Prostate gland (tissue), 2 donors: ENCODE measurements at regions not wholly inside any gene's neighbourhood (a gene's known extent, or its start where the extent isn't known, plus 50 kb on each side); places are given as distances from the start of the nearest gene placed in this dataset.

Experiments
- DNase-seq: peaks from one replicate; pipeline ENCODE4 v3.0.0-alpha.2; 2019; ENCODE audit warnings: low spot score
- H3K27ac ChIP-seq, 2 donors: fragments of 200-600 bp; sonication (generic); 2 replicates each; pipeline ENCODE4 v1.5.1; 2017 to 2019
- H3K27me3 ChIP-seq: fragments of 200-600 bp; sonication (generic); replicated peaks from 2 replicates; pipeline ENCODE4 v1.5.1; 2019; ENCODE audit not compliant: insufficient read depth
- H3K36me3 ChIP-seq, 2 donors: fragments of 200-600 bp; sonication (generic); 1 replicate in 1 of 2; 2 replicates in 1 of 2; pipeline versions ENCODE4 v1.5.1 to v1.8.1; 2017 to 2019
- H3K4me1 ChIP-seq: fragments of 200-600 bp; sonication (generic); replicated peaks from 2 replicates; pipeline ENCODE4 v1.5.1; 2019
- H3K4me3 ChIP-seq, 2 donors: fragments of 200-600 bp; sonication (generic); 2 replicates each; pipeline ENCODE4 v1.5.1; 2017 to 2019
- H3K9me3 ChIP-seq: fragments of 200-600 bp; sonication (generic); 2 replicates; pipeline ENCODE4 v1.5.1; 2017
- POLR2A ChIP-seq: fragments of 450-650 bp; IDR thresholded peaks from one replicate; pipeline ENCODE4 v1.6.1; 2016; ENCODE audit warnings: antibody characterized with exemption, mild to moderate bottlenecking
- POLR2AphosphoS5 ChIP-seq: sonication (generic); formaldehyde crosslinking; IDR thresholded peaks from one replicate; pipeline ENCODE4 v1.6.1; 2017; ENCODE audit warnings: antibody characterized with exemption
- WGBS: methylation state at CpG from one replicate; pipeline ENCODE4 v1.1.5; 2018; 5-methylcytosine and 5-hydroxymethylcytosine counted together
- intact Hi-C: fragments of 100-400 bp; cut with DNase I; formaldehyde crosslinking; loops from one replicate; pipeline ENCODE4 v1.14.2; 2022
- TF ChIP-seq, protein P1 (sequence below), 4 experiments: fragments of 200-600 bp in 2 of 4; fragments of 450-650 bp in 2 of 4; sonication (generic) in 2 of 4; IDR thresholded peaks; 1 replicate in 3 of 4; 2 replicates in 1 of 4; pipeline ENCODE4 v1.5.1; 2016 to 2019; ENCODE audit warnings: antibody characterized with exemption in 4 of 4, mild to moderate bottlenecking in 2 of 4, moderate library complexity in 2 of 4

GRCh38 chr6:14339172-14339571, 221.6 kb downstream of the CD83 start:
- H3K27ac ChIP-seq = no peak overlapping the region
- TF ChIP-seq POLR2A (no peak), POLR2AphosphoS5 (no peak)
- TF ChIP-seq, protein P1, sequence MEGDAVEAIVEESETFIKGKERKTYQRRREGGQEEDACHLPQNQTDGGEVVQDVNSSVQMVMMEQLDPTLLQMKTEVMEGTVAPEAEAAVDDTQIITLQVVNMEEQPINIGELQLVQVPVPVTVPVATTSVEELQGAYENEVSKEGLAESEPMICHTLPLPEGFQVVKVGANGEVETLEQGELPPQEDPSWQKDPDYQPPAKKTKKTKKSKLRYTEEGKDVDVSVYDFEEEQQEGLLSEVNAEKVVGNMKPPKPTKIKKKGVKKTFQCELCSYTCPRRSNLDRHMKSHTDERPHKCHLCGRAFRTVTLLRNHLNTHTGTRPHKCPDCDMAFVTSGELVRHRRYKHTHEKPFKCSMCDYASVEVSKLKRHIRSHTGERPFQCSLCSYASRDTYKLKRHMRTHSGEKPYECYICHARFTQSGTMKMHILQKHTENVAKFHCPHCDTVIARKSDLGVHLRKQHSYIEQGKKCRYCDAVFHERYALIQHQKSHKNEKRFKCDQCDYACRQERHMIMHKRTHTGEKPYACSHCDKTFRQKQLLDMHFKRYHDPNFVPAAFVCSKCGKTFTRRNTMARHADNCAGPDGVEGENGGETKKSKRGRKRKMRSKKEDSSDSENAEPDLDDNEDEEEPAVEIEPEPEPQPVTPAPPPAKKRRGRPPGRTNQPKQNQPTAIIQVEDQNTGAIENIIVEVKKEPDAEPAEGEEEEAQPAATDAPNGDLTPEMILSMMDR (IDR thresholded peaks at IDR 0.05) = no peak
- no peaks in the 10 kb centered on the region for H3K9me3 ChIP-seq
- no peak overlapping the region for H3K4me3 ChIP-seq
- intact Hi-C loops = no loop called here
- no peak for DNase-seq
- H3K27me3 ChIP-seq = no peaks in the 10 kb centered on the region
- 90% methylated on average over 1 of the region's 1 CpG for WGBS
- no peaks in the 10 kb centered on the region for H3K4me1 ChIP-seq
- H3K36me3 ChIP-seq = no peaks in the 10 kb centered on the region

GRCh38 chr6:14339711-14340584, 222.4 kb downstream of the CD83 start:
- intact Hi-C loops = no loop called here
- WGBS = 86% methylated on average over 4 of the region's 4 CpGs
- Histone ChIP-seq H3K27ac (no peak overlapping the region), H3K36me3 (no peaks in the 10 kb centered on the region), H3K27me3 (no peaks in the 10 kb centered on the region), H3K9me3 (no peaks in the 10 kb centered on the region), H3K4me1 (no peaks in the 10 kb centered on the region), H3K4me3 (no peak overlapping the region)
- no peak for DNase-seq
- TF ChIP-seq, protein P1 (IDR thresholded peaks at IDR 0.05) = no peak
- TF ChIP-seq POLR2AphosphoS5 (no peak), POLR2A (no peak)

GRCh38 chr6:14344486-14344885, 226.9 kb downstream of the CD83 start:
- no peak for DNase-seq
- Histone ChIP-seq H3K4me1 (no peaks in the 10 kb centered on the region), H3K27me3 (no peaks in the 10 kb centered on the region), H3K27ac (no peak overlapping the region), H3K4me3 (no peak overlapping the region), H3K9me3 (no peaks in the 10 kb centered on the region), H3K36me3 (no peaks in the 10 kb centered on the region)
- TF ChIP-seq, protein P1 (IDR thresholded peaks at IDR 0.05) = no peak
- TF ChIP-seq POLR2AphosphoS5 (no peak), POLR2A (no peak)
- 81% methylated on average over 6 of the region's 6 CpGs for WGBS
- intact Hi-C loops = no loop called here

GRCh38 chr6:14348389-14348788, 230.8 kb downstream of the CD83 start:
- TF ChIP-seq POLR2A (no peak), POLR2AphosphoS5 (no peak)
- TF ChIP-seq, protein P1 (IDR thresholded peaks at IDR 0.05) = no peak
- Histone ChIP-seq H3K4me3 (no peak overlapping the region), H3K27me3 (no peaks in the 10 kb centered on the region), H3K36me3 (no peaks in the 10 kb centered on the region), H3K9me3 (no peaks in the 10 kb centered on the region), H3K4me1 (no peaks in the 10 kb centered on the region), H3K27ac (no peak overlapping the region)
- DNase-seq = no peak
- WGBS = 92% methylated on average over 1 of the region's 1 CpG
- intact Hi-C loops = no loop called here

- Histone ChIP-seq H3K27me3 (no peaks in the 10 kb centered on the region), H3K27ac (no peak overlapping the region), H3K4me1 (no peaks in the 10 kb centered on the region), H3K9me3 (no peaks in the 10 kb centered on the region), H3K36me3 (no peaks in the 10 kb centered on the region), H3K4me3 (no peak overlapping the region)
- DNase-seq = no peak
- 63% methylated on average over 2 of the region's 2 CpGs for WGBS
- TF ChIP-seq POLR2A (no peak), POLR2AphosphoS5 (no peak)
- TF ChIP-seq, protein P1 (IDR thresholded peaks at IDR 0.05) = no peak
- intact Hi-C loops = no loop called here
Measured at GRCh38 chr6:14349507-14349906, 231.9 kb downstream of the CD83 start.
